Coronary artery (tissue), 2 donors: ENCODE measurements at regions not wholly inside any gene's neighbourhood (a gene's known extent, or its start where the extent isn't known, plus 50 kb on each side); places are given as distances from the start of the nearest gene placed in this dataset.

Experiments used
- DNase-seq: peaks from one replicate; pipeline ENCODE4 v3.0.0-alpha.2; 2017; ENCODE audit warnings: low spot score
- H3K27ac ChIP-seq, 2 donors: fragments of 200-600 bp; sonication (generic); one replicate each; pipeline ENCODE4 v1.5.1; 2016 to 2019
- H3K4me3 ChIP-seq: fragments of 200-600 bp; sonication (generic); 2 replicates; pipeline ENCODE4 v1.5.1; 2016; ENCODE audit warnings: mild to moderate bottlenecking, moderate library complexity
- CTCF ChIP-seq: fragments of 200-600 bp; sonication (generic); IDR thresholded peaks from one replicate; pipeline ENCODE4 v1.5.1; 2019; ENCODE audit warnings: antibody characterized with exemption

- no peak for DNase-seq
- TF ChIP-seq CTCF = no peak
- H3K4me3 ChIP-seq = no peak overlapping the region
- peak overlapping the region in 1 of 2 donors; percentile 65 for H3K27ac ChIP-seq
These were observed 236.1 kb upstream of the CDH5 start for GRCh38 chr16:66130296-66130905.

- Histone ChIP-seq H3K4me3 (no peak overlapping the region), H3K27ac (no peak overlapping the region)
- TF ChIP-seq CTCF = no peak
- DNase-seq = no peak
These were observed 237.3 kb upstream of the CDH5 start for GRCh38 chr16:66129196-66129595.

GRCh38 chr16:66128371-66128770 lies 238.1 kb upstream of the CDH5 start:
- Histone ChIP-seq H3K4me3 (peak overlapping the region; percentile 18), H3K27ac (peak overlapping the region in 1 of 2 donors; percentile 4)
- no peak for DNase-seq
- no peak for TF ChIP-seq CTCF

- no peak for TF ChIP-seq CTCF
- Histone ChIP-seq H3K27ac (peak overlapping the region in 1 of 2 donors; percentile 4), H3K4me3 (peak overlapping the region; percentile 18)
- DNase-seq = no peak
These were observed 238.8 kb upstream of the CDH5 start for GRCh38 chr16:66127459-66128370.

GRCh38 chr16:66121466-66121865 lies 245.0 kb upstream of the CDH5 start:
- H3K27ac ChIP-seq = no peak overlapping the region
- no peak overlapping the region for H3K4me3 ChIP-seq
- DNase-seq = no peak
- no peak for TF ChIP-seq CTCF

- Histone ChIP-seq H3K4me3 (no peak overlapping the region), H3K27ac (no peak overlapping the region)
- DNase-seq = no peak
- no peak for TF ChIP-seq CTCF
These were observed 245.8 kb upstream of the CDH5 start for GRCh38 chr16:66120656-66121055.
